GM23338 (cell line): ENCODE measurements at regions not wholly inside any gene's neighbourhood (a gene's known extent, or its start where the extent isn't known, plus 50 kb on each side); places are given as distances from the start of the nearest gene placed in this dataset.

Experiments used
- ATAC-seq: fragments of 200-7000 bp; cut with Tn5 transposase; 3 replicates; pipeline ENCODE4 v1.9.1; 2020
- DNase-seq: peaks from one replicate; pipeline ENCODE4 v3.0.0-alpha.2; 2015; ENCODE audit warnings: low spot score
- H2AFZ ChIP-seq: fragments of 200-600 bp; sonication (generic); 2 replicates; pipeline ENCODE4 v1.8.0; 2016; ENCODE audit warnings: antibody characterized with exemption, mild to moderate bottlenecking, moderate library complexity
- H3F3A ChIP-seq: fragments of 200-600 bp; sonication (generic); replicated peaks from 2 replicates; pipeline ENCODE4 v1.8.0; 2017; ENCODE audit warnings: antibody characterized with exemption, mixed run types, low read depth
- H3K27ac ChIP-seq: fragments of 200-600 bp; sonication (generic); 2 replicates; pipeline ENCODE4 v1.6.1; 2016; ENCODE audit warnings: low read depth
- H3K27me3 ChIP-seq: fragments of 200-600 bp; sonication (generic); 2 replicates; pipeline ENCODE4 v1.8.0; 2016; ENCODE audit warnings: mild to moderate bottlenecking, mixed run types, moderate library complexity; ENCODE audit not compliant: insufficient read depth
- H3K36me3 ChIP-seq: fragments of 200-600 bp; sonication (generic); 2 replicates; pipeline ENCODE4 v1.8.0; 2016; ENCODE audit warnings: mild to moderate bottlenecking; ENCODE audit not compliant: insufficient read depth
- H3K4me1 ChIP-seq: fragments of 200-600 bp; sonication (generic); 2 replicates; pipeline ENCODE4 v1.8.0; 2016; ENCODE audit warnings: mild to moderate bottlenecking, moderate library complexity; ENCODE audit not compliant: insufficient read depth
- H3K4me2 ChIP-seq: fragments of 200-600 bp; sonication (generic); 2 replicates; pipeline ENCODE4 v1.7.1; 2017; ENCODE audit warnings: mixed run types
- H3K4me3 ChIP-seq: fragments of 200-600 bp; sonication (generic); 2 replicates; pipeline ENCODE4 v1.6.1; 2016; ENCODE audit warnings: mixed run types
- H3K79me2 ChIP-seq: fragments of 200-600 bp; sonication (generic); replicated peaks from 2 replicates; pipeline ENCODE4 v1.8.0; 2017; ENCODE audit warnings: mild to moderate bottlenecking; ENCODE audit not compliant: insufficient read depth
- H3K9me2 ChIP-seq: fragments of 200-600 bp; sonication (generic); 2 replicates; pipeline ENCODE4 v1.8.0; 2017; ENCODE audit not compliant: insufficient read depth
- H4K20me1 ChIP-seq: fragments of 200-600 bp; sonication (generic); replicated peaks from 2 replicates; pipeline ENCODE4 v1.8.0; 2017; ENCODE audit warnings: mild to moderate bottlenecking; ENCODE audit not compliant: insufficient read depth
- H3K27ac Mint-ChIP-seq: 2 replicates; pipeline ENCODE4 v1.8.0; 2020; ENCODE audit warnings: inconsistent platforms, mild to moderate bottlenecking, moderate library complexity, mixed read lengths
- H3K27me3 Mint-ChIP-seq: 3 replicates; pipeline ENCODE4 v1.8.0; 2022; ENCODE audit warnings: low read depth, mild to moderate bottlenecking, moderate library complexity, mixed read lengths, inconsistent platforms; ENCODE audit not compliant: insufficient read depth, poor library complexity
- H3K36me3 Mint-ChIP-seq: 3 replicates; pipeline ENCODE4 v1.8.0; 2021; ENCODE audit warnings: low read depth, mild to moderate bottlenecking, inconsistent platforms, moderate library complexity, mixed read lengths
- H3K4me1 Mint-ChIP-seq: 3 replicates; pipeline ENCODE4 v1.8.0; 2020; ENCODE audit warnings: mild to moderate bottlenecking, inconsistent platforms, mixed read lengths
- H3K4me3 Mint-ChIP-seq: 3 replicates; pipeline ENCODE4 v1.8.0; 2021; ENCODE audit warnings: moderate library complexity, mild to moderate bottlenecking, inconsistent platforms, mixed read lengths
- H3K9me3 Mint-ChIP-seq: 3 replicates; pipeline ENCODE4 v1.8.0; 2020; ENCODE audit warnings: moderate library complexity, mild to moderate bottlenecking, inconsistent platforms, mixed read lengths
- CTCF ChIP-seq, 2 experiments: fragments of 200-600 bp in 1 of 2; sonication (generic) in 1 of 2; conservative IDR thresholded peaks; 2 replicates each; pipeline versions ENCODE4 v1.5.1 to v1.6.1; 2016 to 2017; ENCODE audit warnings: antibody characterized with exemption in 2 of 2, low read depth in 2 of 2, mild to moderate bottlenecking in 2 of 2, moderate library complexity in 1 of 2
- ETS1 ChIP-seq: IDR thresholded peaks from 2 replicates; pipeline ENCODE4 v1.6.1; 2016; ENCODE audit warnings: antibody characterized with exemption
- EZH2 ChIP-seq: fragments of 200-600 bp; sonication (generic); IDR thresholded peaks from one replicate; pipeline ENCODE4 v1.8.0; 2017; ENCODE audit warnings: antibody characterized with exemption, mild to moderate bottlenecking, low read depth; ENCODE audit not compliant: unreplicated experiment
- EZH2phosphoT487 ChIP-seq: fragments of 200-600 bp; sonication (generic); IDR thresholded peaks from one replicate; pipeline ENCODE4 v1.8.1; 2018; ENCODE audit warnings: antibody characterized with exemption; ENCODE audit not compliant: unreplicated experiment
- POLR2AphosphoS5 ChIP-seq: IDR thresholded peaks from 2 replicates; pipeline ENCODE4 v1.6.1; 2016; ENCODE audit warnings: antibody characterized with exemption, low read depth
- STAT1 ChIP-seq: IDR thresholded peaks from one replicate; pipeline ENCODE4 v1.6.1; 2016; ENCODE audit warnings: antibody characterized with exemption; ENCODE audit not compliant: unreplicated experiment
- ZNF114 ChIP-seq: fragments of 250-450 bp; sonication (Bioruptor Pico); IDR thresholded peaks from 2 replicates; pipeline ENCODE4 v1.5.0; 2020; ENCODE audit warnings: mild to moderate bottlenecking, moderate library complexity
- ZNF462 ChIP-seq: fragments of 250-450 bp; sonication (Bioruptor Pico); IDR thresholded peaks from 2 replicates; pipeline ENCODE4 v1.5.0; 2020; ENCODE audit warnings: mild to moderate bottlenecking, moderate library complexity

- Histone ChIP-seq H3K79me2 (no peaks in the 10 kb centered on the region), H3K4me3 (no peak overlapping the region), H3K27me3 (no peaks in the 10 kb centered on the region), H3K9me2 (no peaks in the 10 kb centered on the region), H3K27ac (no peak overlapping the region), H3F3A (no peaks in the 10 kb centered on the region), H2AFZ (no peak overlapping the region), H3K36me3 (no peaks in the 10 kb centered on the region), H4K20me1 (no peaks in the 10 kb centered on the region), H3K4me1 (0 out of 2 replicates have a peak, but pooled peaks cover 10% of the 10 kb centered on the region), H3K4me2 (no peak overlapping the region)
- ATAC-seq: no peak
- Mint-ChIP-seq H3K9me3 (peaks cover 2% of the 10 kb centered on the region; the same call in 1 of the 3 replicates), H3K36me3 (no peaks in the 10 kb centered on the region), H3K27ac (no peak overlapping the region), H3K27me3 (peaks cover 2% of the 10 kb centered on the region), H3K4me3 (no peak overlapping the region), H3K4me1 (peaks cover 8% of the 10 kb centered on the region; the same call in 2 of the 3 replicates)
- DNase-seq: no peak
- TF ChIP-seq STAT1: no peak
- TF ChIP-seq ETS1: no peak
- TF ChIP-seq ZNF462: no peak
- TF ChIP-seq EZH2: no peak
- no peak for TF ChIP-seq EZH2phosphoT487
- TF ChIP-seq POLR2AphosphoS5: no peak
- TF ChIP-seq CTCF (conservative IDR thresholded peaks at IDR 0.05; ENCODE audit: low read depth in 2 of 2): no peak
- TF ChIP-seq ZNF114 (CRISPR knock-in tag): no peak
Observed at GRCh38 chr2:62393293-62393692, 112.7 kb downstream of the TMEM17 start.
